ENCODE measurements at regions not wholly inside any gene's neighbourhood (a gene's known extent, or its start where the extent isn't known, plus 50 kb on each side); places are given as distances from the start of the nearest gene placed in this dataset.

DNA sequence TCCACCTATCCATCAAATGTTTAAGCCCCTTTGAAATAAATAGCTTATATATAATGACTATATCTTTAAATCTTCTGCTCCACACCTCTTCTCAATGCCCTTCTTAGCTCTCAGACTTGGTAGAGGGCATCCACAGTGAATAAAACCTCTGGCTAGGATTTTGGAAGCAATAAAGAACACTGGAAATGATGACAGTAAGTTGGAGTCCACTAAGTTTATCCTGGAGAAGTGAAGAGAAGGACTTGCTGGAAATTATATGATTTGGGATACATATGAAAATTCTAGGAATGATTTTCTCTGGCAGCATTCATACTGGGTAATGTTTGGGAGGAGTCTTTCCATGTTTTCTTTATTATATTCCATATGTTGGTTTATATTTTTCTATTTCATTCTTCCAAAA lies 133.5 kb upstream of the KL start:
- H3K4me3 ChIP-seq (ENCODE audit: low read length) = no peak overlapping the region
- TF ChIP-seq ZNF274 (IDR thresholded peaks at IDR 0.05; ENCODE audit: low read depth, low read length) = no peak

DNA sequence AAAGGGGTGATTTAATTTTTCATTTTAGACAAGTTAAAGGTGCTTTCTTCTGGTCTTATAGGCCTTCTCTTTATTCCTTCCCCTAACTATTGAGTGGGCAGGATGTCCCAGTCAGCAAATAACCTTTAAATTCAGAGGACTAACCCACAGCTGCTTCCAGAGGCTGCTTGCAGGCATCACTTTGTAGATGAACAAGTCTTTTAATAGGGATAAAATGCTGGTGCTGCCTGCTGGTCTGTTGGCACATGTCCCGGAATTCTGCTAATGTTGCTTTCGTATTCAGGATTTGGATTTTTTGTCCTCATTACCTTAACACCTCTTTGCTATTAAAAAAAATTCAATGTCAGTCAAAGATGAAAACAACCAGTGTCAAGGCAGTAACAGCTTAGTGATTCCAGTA lies 132.7 kb upstream of the KL start:
- no peak overlapping the region for H3K4me3 ChIP-seq (ENCODE audit: low read length)
- no peak for TF ChIP-seq ZNF274 (IDR thresholded peaks at IDR 0.05; ENCODE audit: low read depth, low read length)

DNA sequence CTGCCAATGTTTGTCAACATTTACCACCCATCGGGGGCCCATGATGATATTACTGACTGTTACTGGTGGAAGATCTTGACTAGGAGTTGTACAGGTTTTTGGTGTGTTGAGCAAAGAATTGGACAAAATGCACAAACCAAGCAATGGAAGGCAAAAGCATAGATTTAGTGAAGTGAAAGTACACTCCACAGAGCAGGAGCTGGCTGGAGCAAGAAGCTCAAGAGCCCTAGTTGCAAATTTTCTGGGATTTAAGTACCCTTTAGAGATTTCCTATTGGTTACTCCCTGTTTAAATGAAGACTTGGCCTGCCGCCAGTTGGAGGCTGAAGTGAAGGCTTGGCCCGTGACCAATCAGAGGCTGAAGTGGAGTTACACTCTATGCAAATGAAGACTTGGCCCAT lies 128.6 kb upstream of the KL start:
- no peak overlapping the region for H3K4me3 ChIP-seq (ENCODE audit: low read length)

DNA sequence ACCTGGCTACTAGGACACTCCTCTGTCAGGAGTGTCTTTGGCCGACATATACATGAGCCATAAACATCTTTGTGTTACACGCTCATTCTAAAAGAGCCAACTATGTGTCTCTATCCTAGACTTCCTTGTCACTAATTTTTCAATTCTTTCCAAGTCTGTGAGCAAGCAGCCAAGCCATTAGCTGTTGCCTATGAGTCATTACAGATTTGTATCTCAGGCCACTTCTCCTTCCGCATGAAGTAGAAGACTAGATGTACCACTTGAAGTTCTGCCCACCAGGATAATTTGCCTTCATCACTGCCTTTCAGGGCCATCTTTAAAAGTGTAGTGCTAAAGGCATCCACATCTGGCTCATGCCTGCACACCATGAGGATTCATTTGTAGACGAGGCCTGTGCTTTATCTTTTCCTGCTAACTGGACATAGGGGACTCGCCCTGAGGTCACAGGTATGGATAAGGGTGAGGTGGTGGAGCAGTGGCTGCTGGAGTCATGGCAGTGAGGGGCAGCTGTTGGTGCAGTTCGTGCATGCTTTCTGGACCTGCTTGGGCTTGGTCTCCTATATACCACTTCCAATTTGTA lies 126.1 kb upstream of the KL start:
- no peak overlapping the region for H3K4me3 ChIP-seq (ENCODE audit: low read length)
- TF ChIP-seq ZNF274 (IDR thresholded peaks at IDR 0.05; ENCODE audit: low read depth, low read length) = no peak

More for the DNA sequence above, 128.6 kb upstream of the KL start:
- TF ChIP-seq ZNF274 (IDR thresholded peaks at IDR 0.05; ENCODE audit: low read depth, low read length) = no peak

DNA sequence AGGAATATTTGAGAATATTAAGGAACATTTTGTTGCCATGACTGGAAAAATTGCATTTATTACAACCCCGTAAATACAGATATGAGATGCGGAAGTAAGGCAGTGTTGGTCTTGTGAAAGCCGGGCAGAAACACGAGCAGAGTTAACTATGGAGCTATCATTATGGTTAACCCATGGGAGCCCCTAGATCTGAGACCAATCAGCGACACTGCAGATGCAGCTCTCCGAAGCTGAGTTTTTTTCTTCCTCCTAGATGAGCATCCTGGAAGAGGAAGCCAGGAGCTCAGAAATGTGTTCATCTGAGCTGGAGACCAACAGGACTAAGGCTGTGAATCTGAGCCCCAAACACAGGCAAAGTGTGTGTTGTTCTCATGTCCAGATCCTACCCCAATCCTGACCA lies 123.0 kb upstream of the KL start:
- no peak overlapping the region for H3K4me3 ChIP-seq (ENCODE audit: low read length)
- no peak for TF ChIP-seq ZNF274 (IDR thresholded peaks at IDR 0.05; ENCODE audit: low read depth, low read length)

DNA sequence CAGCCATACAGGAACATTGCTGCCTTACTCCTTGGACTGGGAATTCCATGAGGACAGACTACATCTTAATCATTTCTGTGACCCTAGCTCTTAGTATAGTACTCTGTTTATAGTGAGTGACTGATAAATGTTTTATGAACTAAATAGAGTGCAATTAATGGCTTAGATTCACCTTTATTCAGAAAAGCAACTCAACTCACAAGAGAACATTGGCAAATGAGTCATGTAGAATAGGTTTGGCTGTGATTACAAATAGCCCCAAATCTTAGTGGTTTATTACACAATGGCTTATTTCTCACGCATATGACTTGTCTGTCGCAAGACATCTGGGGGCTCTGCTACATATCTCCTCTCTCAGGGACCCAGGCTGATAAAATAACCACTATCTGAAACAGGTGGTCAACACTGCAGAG lies 121.6 kb upstream of the KL start:
- no peak overlapping the region for H3K4me3 ChIP-seq (ENCODE audit: low read length)
- no peak for TF ChIP-seq ZNF274 (IDR thresholded peaks at IDR 0.05; ENCODE audit: low read depth, low read length)

DNA sequence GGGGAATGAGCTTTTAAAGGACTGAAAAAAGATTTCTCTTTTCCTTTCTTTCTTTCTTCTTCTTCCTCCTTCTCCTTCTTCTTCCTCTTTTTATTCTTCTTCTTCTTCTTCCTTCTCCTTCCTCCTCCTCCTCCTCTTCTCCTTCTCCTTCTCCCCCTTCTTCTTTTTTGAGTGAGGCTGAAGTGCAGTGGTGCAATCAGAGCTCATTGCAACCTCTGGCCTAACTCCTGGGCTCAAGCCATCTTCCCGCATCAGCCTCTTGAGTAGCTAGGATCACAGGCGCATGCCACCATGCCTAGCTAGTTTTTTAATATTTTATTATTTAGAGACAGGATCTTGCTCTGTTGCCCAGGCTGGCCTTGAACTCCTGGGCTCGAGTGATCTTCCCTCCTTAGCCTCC lies 120.9 kb upstream of the KL start:
- TF ChIP-seq ZNF274 (IDR thresholded peaks at IDR 0.05; ENCODE audit: low read depth, low read length) = no peak
- H3K4me3 ChIP-seq (ENCODE audit: low read length) = no peak overlapping the region

DNA sequence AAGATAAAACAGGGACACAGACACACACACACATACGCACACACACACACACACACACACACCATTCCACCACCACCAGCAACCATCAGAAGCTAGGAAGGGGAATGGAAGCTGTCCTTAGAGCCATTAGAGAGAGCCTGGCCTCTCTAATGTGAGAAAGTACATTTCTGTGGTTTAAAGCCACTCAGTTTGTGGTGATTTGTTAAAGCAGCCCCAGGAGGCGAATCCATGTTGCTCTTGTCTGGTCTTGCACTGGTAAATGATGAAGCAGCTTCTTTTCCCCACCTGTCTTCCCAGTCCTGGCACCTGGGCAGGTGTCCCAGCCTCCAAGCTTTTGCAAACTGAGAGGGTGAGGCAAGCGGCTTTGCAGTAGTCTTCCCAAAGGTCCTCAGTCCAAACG lies 118.9 kb upstream of the KL start:
- no peak for TF ChIP-seq ZNF274 (IDR thresholded peaks at IDR 0.05; ENCODE audit: low read depth, low read length)
- H3K4me3 ChIP-seq (ENCODE audit: low read length) = no peak overlapping the region

DNA sequence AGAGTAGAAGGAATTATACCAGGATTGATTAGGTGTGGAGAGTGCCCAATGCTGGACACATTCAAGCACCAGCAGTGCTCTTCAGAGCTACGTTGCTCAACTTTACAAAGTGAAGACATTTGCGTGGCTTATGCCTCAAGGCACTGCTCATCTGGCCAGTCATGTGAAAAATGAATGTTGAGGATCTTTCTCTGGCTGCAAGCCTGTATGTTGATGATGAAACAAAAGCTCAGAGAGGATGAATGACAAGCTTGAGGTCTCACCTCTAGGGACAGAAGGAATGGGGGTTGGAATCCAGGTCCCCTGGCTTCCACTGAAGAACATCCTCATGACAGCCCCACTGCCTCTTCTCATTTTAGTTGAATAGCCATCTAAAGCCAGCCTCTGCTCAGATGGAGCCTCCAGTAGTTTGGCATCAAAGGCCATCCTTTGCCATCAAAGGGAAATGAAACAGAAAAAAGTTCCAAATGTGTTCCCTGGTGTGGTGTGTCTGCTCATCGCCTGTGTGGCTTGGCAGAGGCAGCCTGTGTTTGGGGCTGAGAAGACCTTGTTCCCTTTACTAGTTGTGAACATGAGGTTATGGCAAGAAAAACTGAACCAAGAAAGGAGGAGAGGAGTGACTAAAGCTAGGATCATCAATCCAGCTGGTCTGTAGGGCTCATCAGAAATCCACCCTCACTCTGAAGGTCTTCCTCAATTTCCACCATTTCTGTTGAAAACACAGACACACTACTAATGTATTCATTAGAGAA lies 114.0 kb upstream of the KL start:
- no peak overlapping the region for H3K4me3 ChIP-seq (ENCODE audit: low read length)
- no peak for TF ChIP-seq ZNF274 (IDR thresholded peaks at IDR 0.05; ENCODE audit: low read depth, low read length)

DNA sequence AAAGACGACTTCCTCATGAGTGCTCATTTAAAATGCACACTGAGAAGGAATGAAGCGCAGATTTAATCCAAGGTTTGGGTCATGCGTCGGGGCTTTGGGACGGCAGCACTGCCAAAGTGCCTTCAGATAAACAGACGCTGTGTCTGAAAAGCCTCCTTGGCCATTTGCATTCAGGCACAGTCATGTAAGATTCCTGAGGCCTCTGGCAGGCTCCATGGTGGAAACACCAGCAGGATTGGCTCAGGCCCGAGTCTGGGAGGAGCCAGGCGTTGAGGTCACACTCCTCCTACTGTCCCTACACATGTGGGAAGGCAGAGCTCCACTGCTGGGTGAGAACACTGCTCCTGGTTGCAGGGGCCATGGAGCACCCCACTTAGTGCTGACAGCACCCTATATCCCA lies 113.3 kb upstream of the KL start:
- no peak overlapping the region for H3K4me3 ChIP-seq (ENCODE audit: low read length)
- TF ChIP-seq ZNF274 (IDR thresholded peaks at IDR 0.05; ENCODE audit: low read depth, low read length) = no peak

DNA sequence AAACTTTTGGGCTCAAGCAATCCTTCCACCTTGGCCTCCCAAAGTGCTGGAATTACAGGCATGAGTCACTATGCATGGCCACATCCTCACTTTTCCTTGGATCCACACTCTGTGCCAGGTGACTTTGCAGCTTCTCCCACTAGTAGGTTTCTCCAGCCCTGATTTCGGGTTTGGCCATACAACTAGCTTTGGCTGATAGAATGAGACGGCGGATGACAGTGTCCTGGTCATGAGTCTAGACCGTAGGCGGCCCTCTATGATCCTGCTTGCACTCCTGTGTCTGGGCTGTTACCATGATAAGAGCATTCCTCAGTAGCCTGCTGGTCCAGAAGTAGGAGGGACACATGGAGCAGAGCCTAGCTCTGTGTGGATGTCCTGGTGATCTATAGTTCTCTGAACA lies 112.5 kb upstream of the KL start:
- H3K4me3 ChIP-seq (ENCODE audit: low read length) = no peak overlapping the region
- no peak for TF ChIP-seq ZNF274 (IDR thresholded peaks at IDR 0.05; ENCODE audit: low read depth, low read length)

DNA sequence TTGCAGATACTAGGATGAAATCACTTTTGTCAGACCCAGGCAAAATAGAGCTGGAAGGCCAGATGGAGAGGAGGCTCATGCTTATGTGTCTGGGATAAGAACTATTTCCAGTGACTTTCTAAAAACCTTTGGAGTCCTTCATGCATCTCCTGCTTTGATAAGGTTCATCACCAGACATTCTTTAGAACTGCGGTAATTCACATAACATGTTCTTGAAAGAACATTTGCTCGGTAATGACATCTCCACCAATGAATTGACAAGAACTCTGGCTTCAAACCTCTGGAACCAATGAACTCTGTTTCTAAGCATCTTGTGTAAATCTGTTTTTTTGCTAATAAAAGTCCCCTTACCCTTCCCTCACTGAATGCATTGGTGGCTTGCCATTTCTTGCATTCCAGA lies 112.0 kb upstream of the KL start:
- TF ChIP-seq ZNF274 (IDR thresholded peaks at IDR 0.05; ENCODE audit: low read depth, low read length) = no peak
- no peak overlapping the region for H3K4me3 ChIP-seq (ENCODE audit: low read length)

DNA sequence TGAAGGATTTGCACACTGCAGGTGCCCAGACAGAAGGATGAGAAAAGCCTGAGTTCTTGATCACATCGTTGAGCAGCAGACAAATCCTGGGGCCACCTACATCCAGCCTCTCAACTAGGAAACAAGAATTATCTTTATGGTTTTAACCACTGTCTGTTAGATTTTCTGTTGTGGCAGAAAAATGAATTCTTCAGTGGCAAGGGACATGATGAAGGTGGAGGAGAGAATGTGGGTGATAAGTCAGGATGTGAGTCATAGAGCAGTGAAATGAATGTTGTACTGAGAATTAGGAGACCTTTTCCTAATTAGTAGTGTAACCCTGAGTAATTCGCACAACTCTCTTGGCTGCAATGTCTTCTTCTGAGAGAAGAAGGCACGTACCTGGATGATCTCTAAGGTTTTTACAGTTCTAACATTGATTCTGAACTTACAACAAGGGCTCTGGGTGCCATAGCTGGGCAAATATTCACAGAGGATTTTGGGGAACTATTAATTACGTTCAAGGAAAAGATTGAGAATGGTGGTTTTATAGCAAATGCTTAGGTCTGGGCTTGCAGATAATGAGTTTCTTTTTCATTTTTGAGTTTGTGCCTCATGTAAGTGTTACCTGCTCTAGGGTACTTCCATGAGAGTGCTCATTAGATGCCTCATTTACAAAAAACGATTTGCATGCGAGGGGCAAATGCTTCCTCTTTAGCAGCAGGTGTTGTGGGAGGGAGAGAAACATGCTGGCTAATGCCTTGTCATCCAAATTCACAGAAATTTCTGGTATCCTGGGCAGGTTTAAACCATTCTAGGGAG lies 111.0 kb upstream of the KL start:
- no peak overlapping the region for H3K4me3 ChIP-seq (ENCODE audit: low read length)
- no peak for TF ChIP-seq ZNF274 (IDR thresholded peaks at IDR 0.05; ENCODE audit: low read depth, low read length)

DNA sequence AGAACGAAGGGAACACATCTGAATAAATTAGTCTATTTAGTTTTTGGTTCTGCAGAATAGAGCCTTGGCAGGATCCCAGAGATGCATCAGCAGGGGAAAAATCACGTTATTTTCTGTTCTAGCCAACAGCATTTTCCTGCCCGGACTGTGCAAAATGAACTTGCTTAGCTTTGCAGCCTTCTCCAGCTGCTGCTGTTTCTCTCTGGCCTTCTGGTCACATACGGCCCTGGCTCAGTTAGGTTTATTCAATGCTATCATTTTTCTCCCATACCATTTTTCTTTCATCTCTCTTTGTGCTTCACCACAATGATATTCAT lies 110.4 kb upstream of the KL start:
- TF ChIP-seq ZNF274 (IDR thresholded peaks at IDR 0.05; ENCODE audit: low read depth, low read length) = no peak
- 0 out of 2 replicates have a peak overlapping the region, but pooled peaks have one; percentile 29 for H3K4me3 ChIP-seq (ENCODE audit: low read length)

DNA sequence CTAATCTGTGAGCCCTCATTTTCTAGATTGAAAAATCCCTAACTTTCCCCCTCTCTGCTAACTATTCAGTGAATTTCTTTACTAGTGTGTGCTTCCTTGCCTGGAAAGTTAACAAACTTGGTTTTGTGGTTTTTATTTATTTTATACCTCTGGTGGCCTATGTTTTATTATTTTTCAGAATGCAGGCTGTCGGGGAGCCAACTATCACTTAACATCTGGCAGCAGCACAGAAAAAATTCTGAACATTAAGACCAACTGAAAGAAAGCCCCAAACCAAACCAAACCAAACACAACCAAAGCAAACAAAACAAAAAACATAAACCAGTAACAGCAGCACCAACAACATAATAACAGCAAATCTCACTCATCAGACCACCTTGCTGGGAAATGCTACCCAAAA lies 109.0 kb upstream of the KL start:
- TF ChIP-seq ZNF274 (IDR thresholded peaks at IDR 0.05; ENCODE audit: low read depth, low read length) = no peak
- no peak overlapping the region for H3K4me3 ChIP-seq (ENCODE audit: low read length)
